ENCODE measurements at regions not wholly inside any gene's neighbourhood (a gene's known extent, or its start where the extent isn't known, plus 50 kb on each side); places are given as distances from the start of the nearest gene placed in this dataset.

DNA sequence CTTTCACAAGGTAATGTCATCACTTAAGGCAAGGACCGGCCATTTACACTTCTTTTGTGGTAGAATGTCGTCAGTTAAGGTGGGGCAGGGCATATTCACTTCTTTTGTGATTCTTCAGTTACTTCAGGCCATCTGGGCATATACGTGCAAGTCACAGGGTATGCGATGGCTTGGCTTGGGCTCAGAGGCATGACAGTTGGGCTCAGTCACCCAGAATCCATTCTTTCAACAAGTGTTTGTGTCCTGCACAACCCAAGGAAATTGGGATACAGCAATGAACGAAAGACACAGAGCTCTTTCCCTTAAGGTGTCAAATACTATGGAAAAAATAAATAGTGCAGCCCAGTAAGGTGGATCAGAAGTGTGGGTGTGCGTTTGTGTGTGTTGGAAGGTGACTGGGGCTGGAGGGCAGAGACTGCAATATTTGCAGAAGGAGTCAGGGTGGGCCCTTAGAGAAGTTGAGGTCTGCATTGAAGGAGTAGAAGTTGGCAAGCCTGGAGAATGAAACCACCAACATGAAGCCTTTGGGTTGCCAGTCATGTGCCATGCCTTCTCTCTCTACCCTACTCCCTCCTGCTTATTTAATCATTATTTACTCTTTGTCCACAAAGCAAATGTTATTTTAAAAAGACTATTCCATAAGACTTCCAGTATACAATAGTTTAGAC is 222.8 kb upstream of the PRKCQ start:
- TF ChIP-seq, protein P1, sequence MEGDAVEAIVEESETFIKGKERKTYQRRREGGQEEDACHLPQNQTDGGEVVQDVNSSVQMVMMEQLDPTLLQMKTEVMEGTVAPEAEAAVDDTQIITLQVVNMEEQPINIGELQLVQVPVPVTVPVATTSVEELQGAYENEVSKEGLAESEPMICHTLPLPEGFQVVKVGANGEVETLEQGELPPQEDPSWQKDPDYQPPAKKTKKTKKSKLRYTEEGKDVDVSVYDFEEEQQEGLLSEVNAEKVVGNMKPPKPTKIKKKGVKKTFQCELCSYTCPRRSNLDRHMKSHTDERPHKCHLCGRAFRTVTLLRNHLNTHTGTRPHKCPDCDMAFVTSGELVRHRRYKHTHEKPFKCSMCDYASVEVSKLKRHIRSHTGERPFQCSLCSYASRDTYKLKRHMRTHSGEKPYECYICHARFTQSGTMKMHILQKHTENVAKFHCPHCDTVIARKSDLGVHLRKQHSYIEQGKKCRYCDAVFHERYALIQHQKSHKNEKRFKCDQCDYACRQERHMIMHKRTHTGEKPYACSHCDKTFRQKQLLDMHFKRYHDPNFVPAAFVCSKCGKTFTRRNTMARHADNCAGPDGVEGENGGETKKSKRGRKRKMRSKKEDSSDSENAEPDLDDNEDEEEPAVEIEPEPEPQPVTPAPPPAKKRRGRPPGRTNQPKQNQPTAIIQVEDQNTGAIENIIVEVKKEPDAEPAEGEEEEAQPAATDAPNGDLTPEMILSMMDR (conservative IDR thresholded peaks at IDR 0.05; ENCODE audit: low read depth, low read length) = no peak
- no peak for TF ChIP-seq EZH2 (IDR thresholded peaks at IDR 0.05; ENCODE audit: low read length, unreplicated experiment)
